ENCODE measurements at regions not wholly inside any gene's neighbourhood (a gene's known extent, or its start where the extent isn't known, plus 50 kb on each side); places are given as distances from the start of the nearest gene placed in this dataset.

DNA sequence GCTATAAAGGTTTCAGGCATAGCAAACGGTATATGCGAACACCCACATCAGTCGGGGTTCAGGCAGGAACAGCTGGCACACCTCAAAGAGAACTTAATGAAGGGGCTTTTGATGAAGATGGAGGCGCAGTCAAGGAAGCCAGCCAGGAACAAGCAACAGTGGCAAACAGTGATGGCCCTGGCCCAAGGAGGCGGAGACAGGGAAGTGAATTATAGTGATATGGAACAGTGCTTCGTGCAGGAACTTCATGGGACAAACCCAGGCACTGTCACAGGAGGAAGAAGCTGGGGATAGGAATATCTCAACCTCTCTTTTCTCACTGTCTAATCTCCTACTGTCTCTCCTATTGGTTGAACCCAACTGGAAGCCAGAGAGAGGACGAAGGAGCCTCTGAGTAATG is 328.3 kb downstream of the AACS start:
- H3K36me3 ChIP-seq (ENCODE audit: insufficient read depth, low read length), result no peaks in the 10 kb centered on the region
- no peaks in the 10 kb centered on the region for H3K79me2 ChIP-seq (ENCODE audit: insufficient read depth, low read length)
- no peak for DNase-seq (ENCODE audit: insufficient read length, low spot score, missing footprints)
- no peaks in the 10 kb centered on the region for H3K4me1 ChIP-seq (ENCODE audit: insufficient read depth, low read length)
- TF ChIP-seq, protein P1, sequence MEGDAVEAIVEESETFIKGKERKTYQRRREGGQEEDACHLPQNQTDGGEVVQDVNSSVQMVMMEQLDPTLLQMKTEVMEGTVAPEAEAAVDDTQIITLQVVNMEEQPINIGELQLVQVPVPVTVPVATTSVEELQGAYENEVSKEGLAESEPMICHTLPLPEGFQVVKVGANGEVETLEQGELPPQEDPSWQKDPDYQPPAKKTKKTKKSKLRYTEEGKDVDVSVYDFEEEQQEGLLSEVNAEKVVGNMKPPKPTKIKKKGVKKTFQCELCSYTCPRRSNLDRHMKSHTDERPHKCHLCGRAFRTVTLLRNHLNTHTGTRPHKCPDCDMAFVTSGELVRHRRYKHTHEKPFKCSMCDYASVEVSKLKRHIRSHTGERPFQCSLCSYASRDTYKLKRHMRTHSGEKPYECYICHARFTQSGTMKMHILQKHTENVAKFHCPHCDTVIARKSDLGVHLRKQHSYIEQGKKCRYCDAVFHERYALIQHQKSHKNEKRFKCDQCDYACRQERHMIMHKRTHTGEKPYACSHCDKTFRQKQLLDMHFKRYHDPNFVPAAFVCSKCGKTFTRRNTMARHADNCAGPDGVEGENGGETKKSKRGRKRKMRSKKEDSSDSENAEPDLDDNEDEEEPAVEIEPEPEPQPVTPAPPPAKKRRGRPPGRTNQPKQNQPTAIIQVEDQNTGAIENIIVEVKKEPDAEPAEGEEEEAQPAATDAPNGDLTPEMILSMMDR (IDR thresholded peaks at IDR 0.05; ENCODE audit: extremely low read depth, low read depth, low read length), result no peak
- H3K4me2 ChIP-seq (ENCODE audit: insufficient read depth, low read length), result no peak overlapping the region
- no peaks in the 10 kb centered on the region for H3K9me3 ChIP-seq (ENCODE audit: low read depth, low read length)
- H3K27me3 ChIP-seq (ENCODE audit: insufficient read depth, low read length), result no peaks in the 10 kb centered on the region
- H4K20me1 ChIP-seq (ENCODE audit: insufficient read depth, low read length), result no peaks in the 10 kb centered on the region
- H3K4me3 ChIP-seq (ENCODE audit: insufficient read depth, low read length), result no peak overlapping the region
- H2AFZ ChIP-seq (ENCODE audit: low read length), result no peak overlapping the region
- no peak overlapping the region for H3K27ac ChIP-seq (ENCODE audit: low read depth, low read length)

DNA sequence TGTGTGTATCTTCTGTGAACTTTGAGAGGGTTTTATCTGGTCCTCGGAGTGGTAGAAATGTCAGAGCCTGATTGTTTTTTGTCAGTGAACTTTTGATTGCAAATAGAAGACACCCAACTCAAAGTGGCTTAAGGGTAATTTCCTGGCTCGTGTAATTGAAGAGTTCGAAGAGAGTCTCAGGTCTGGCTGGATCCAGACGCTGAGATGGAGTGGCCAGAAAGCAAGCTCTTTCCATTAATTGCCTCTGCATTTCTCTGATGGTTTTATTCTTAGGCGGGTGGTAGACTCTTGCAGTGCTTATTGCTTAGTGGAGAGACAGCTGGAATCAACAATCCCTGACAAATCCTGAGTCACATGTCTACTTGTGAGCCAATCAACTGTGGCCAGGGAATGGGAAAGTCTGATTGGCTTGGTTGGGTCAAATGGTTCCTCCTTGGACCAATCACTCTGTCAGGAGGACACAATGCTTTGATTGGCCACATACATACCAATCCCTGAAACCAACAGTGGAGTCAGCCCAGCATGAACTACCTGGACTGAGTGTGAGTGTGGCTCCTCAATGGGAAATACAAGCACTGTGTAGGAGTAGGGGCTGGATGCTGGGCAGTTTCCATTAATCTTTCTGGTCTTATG is 330.5 kb downstream of the AACS start:
- Histone ChIP-seq H3K27ac (ENCODE audit: low read depth, low read length) (no peak overlapping the region), H3K4me1 (ENCODE audit: insufficient read depth, low read length) (no peaks in the 10 kb centered on the region), H4K20me1 (ENCODE audit: insufficient read depth, low read length) (no peaks in the 10 kb centered on the region), H3K36me3 (ENCODE audit: insufficient read depth, low read length) (no peaks in the 10 kb centered on the region), H3K4me2 (ENCODE audit: insufficient read depth, low read length) (no peak overlapping the region), H2AFZ (ENCODE audit: low read length) (no peak overlapping the region), H3K79me2 (ENCODE audit: insufficient read depth, low read length) (no peaks in the 10 kb centered on the region), H3K4me3 (ENCODE audit: insufficient read depth, low read length) (no peak overlapping the region), H3K27me3 (ENCODE audit: insufficient read depth, low read length) (no peaks in the 10 kb centered on the region), H3K9me3 (ENCODE audit: low read depth, low read length) (no peaks in the 10 kb centered on the region)
- TF ChIP-seq, protein P1 (IDR thresholded peaks at IDR 0.05; ENCODE audit: extremely low read depth, low read depth, low read length), result no peak
- no peak for DNase-seq (ENCODE audit: insufficient read length, low spot score, missing footprints)

DNA sequence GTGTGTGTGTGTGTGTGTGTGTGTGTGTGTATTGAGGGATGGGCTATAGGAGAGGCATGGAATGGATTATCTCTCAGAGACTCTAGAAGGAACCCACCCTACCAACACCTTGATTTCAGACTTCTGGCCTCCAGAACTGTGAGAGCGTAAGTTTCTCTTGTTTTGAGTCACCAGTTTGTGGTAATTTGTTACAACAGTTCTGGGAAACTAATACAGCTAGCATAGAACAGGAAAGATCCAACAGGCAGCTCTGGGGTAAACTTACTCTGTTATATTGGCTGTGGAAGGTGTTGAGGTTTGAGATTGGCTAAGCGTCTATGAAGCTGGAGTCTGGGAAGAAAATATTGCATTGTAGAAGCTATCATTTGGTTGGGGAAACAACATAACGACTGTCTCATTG is 334.3 kb downstream of the AACS start:
- H3K27ac ChIP-seq (ENCODE audit: low read depth, low read length), result no peak overlapping the region
- DNase-seq (ENCODE audit: insufficient read length, low spot score, missing footprints), result no peak
- H3K9me3 ChIP-seq (ENCODE audit: low read depth, low read length), result no peaks in the 10 kb centered on the region
- no peaks in the 10 kb centered on the region for H3K36me3 ChIP-seq (ENCODE audit: insufficient read depth, low read length)
- H3K4me1 ChIP-seq (ENCODE audit: insufficient read depth, low read length), result no peaks in the 10 kb centered on the region
- no peaks in the 10 kb centered on the region for H3K79me2 ChIP-seq (ENCODE audit: insufficient read depth, low read length)
- H3K27me3 ChIP-seq (ENCODE audit: insufficient read depth, low read length), result no peaks in the 10 kb centered on the region
- H2AFZ ChIP-seq (ENCODE audit: low read length), result no peak overlapping the region
- H3K4me2 ChIP-seq (ENCODE audit: insufficient read depth, low read length), result no peak overlapping the region
- no peaks in the 10 kb centered on the region for H4K20me1 ChIP-seq (ENCODE audit: insufficient read depth, low read length)
- no peak overlapping the region for H3K4me3 ChIP-seq (ENCODE audit: insufficient read depth, low read length)
- TF ChIP-seq, protein P1 (IDR thresholded peaks at IDR 0.05; ENCODE audit: extremely low read depth, low read depth, low read length), result no peak

DNA sequence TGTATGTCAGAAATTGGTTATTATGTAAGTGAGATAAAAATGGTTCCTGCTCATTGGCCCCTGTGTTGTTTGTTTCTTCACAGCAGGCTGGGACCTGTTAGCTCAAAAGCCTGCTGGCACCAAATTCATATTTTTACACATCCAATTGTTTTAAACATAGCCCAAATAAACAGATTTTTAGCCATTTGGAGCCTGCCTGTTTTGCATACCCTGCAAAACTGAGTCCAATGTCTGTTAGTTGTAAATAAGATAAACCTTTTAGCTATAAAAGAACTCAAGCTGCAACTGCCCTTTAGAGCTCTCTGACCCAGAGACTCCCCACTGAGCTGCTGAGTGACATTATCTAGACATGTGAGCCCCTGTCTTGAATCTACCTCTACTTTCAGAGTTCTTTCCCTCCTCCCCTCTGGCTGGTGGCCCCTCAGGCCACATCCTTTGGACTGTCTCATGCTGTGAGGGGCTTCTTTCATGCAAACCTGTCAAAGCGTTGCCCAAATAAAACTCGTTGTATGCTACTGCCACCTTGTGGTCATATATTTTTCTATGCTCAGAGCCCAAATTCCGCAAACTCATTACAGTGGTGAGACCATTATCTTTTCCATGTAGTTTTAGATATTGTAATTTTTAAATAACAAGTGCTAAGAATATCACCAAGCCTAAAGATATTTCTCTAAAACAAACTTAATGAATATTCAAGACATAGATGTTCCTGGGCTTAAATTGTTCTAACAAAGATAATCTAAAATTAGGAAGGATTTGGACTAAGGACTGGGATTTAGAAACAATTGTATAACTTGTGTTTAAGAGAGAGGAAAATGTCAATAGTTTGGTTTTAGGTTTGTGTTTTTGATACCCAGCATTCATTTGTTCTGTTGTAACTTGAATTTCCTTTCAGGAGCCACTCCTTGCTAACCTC is 337.9 kb downstream of the AACS start:
- no peaks in the 10 kb centered on the region for H3K36me3 ChIP-seq (ENCODE audit: insufficient read depth, low read length)
- no peak for DNase-seq (ENCODE audit: insufficient read length, low spot score, missing footprints)
- no peaks in the 10 kb centered on the region for H4K20me1 ChIP-seq (ENCODE audit: insufficient read depth, low read length)
- H3K4me3 ChIP-seq (ENCODE audit: insufficient read depth, low read length), result no peak overlapping the region
- H2AFZ ChIP-seq (ENCODE audit: low read length), result no peak overlapping the region
- H3K79me2 ChIP-seq (ENCODE audit: insufficient read depth, low read length), result no peaks in the 10 kb centered on the region
- no peak overlapping the region for H3K27ac ChIP-seq (ENCODE audit: low read depth, low read length)
- no peaks in the 10 kb centered on the region for H3K27me3 ChIP-seq (ENCODE audit: insufficient read depth, low read length)
- H3K9me3 ChIP-seq (ENCODE audit: low read depth, low read length), result no peaks in the 10 kb centered on the region
- H3K4me2 ChIP-seq (ENCODE audit: insufficient read depth, low read length), result no peak overlapping the region
- H3K4me1 ChIP-seq (ENCODE audit: insufficient read depth, low read length), result no peaks in the 10 kb centered on the region
- TF ChIP-seq, protein P1 (IDR thresholded peaks at IDR 0.05; ENCODE audit: extremely low read depth, low read depth, low read length), result peak; percentile 49
